GM20000 (cell line): ENCODE measurements at regions not wholly inside any gene's neighbourhood (a gene's known extent, or its start where the extent isn't known, plus 50 kb on each side); places are given as distances from the start of the nearest gene placed in this dataset.

ENCODE experiments used
- DNase-seq: peaks from one replicate; pipeline ENCODE4 v3.0.0; 2012; ENCODE audit warnings: low spot score
- TF ChIP-seq, protein P1 (sequence below): IDR thresholded peaks from 2 replicates; pipeline ENCODE4 v1.5.1; 2012; ENCODE audit warnings: mild to moderate bottlenecking, control low read depth; ENCODE audit errors: extremely low read depth, missing control alignments

DNA sequence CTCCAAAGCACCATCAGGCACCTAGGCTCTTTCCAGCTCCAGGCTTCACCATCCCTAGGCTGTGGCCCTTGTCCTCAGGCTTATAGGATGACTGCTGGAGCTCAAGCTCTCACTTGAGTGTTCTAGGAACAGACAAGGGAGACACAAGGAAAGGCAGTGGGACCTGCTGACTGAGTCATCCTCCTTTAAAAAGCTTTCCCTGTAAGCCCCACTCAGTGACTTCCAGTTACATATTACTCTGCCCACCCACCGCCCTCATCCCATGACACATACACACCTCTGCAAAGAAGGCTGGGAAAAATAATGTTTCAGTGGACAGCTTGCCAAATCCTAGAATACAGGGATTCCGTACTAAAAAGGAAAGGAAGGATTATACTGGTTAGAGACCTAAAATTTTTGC, 154.2 kb upstream of the ZNF366 start:
- TF ChIP-seq, protein P1, sequence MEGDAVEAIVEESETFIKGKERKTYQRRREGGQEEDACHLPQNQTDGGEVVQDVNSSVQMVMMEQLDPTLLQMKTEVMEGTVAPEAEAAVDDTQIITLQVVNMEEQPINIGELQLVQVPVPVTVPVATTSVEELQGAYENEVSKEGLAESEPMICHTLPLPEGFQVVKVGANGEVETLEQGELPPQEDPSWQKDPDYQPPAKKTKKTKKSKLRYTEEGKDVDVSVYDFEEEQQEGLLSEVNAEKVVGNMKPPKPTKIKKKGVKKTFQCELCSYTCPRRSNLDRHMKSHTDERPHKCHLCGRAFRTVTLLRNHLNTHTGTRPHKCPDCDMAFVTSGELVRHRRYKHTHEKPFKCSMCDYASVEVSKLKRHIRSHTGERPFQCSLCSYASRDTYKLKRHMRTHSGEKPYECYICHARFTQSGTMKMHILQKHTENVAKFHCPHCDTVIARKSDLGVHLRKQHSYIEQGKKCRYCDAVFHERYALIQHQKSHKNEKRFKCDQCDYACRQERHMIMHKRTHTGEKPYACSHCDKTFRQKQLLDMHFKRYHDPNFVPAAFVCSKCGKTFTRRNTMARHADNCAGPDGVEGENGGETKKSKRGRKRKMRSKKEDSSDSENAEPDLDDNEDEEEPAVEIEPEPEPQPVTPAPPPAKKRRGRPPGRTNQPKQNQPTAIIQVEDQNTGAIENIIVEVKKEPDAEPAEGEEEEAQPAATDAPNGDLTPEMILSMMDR = no peak
- no peak for DNase-seq

DNA sequence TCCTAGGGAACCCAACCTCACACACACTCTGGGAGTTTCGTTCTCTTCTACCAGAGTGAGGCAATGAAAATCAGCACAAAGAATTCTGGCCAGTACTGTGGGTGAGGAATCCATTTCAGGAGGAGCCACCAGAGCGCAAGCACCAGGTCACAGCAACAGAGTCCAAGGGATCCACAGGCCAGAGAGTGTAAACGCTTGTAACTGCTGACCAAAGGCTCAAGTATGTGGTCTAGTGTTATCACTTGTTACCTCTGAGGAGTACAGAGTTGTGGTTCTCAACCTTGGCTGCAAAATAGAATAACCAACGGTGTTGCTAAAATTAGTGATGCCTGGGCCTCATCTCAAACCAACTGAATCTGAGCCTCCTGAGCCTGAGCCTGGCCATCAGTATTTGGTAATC, 152.5 kb upstream of the ZNF366 start:
- DNase-seq = no peak
- TF ChIP-seq, protein P1 = no peak

DNA sequence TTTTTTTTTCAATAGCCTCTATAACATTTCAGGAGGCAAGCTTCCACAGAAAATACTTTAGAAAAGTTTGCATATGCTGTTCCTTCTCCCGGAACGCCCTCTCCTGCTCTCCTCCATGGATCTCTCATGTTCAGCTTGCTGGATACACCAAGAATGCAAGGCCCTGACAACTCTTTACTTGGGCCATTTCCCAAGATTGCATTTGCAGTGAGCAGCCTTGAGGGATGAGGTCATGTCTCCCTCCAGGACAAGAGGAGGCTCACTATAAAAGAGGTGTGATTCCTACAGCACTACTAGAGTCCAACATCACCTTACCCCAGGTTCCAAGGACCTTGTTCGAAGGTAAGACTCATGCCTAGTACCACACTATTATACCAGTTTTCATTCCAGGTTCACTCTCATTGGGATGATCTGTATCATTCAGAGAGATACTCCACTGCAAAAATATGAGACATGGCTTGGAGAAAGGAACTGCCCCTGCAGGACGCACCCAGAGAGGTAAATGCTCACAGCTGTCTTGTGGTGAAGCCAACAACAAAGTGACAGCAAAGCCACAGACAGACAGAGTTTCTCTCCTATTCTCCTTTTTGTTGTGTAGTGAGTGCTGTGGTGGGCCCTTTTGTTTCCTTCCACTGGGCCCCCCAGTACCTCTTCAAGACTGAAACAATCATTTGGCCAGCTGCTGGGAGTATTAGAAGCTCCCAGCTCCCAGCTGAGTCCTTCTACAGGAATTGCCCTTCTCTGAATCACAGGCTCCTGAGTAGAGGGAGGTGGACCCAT, 151.7 kb upstream of the ZNF366 start:
- TF ChIP-seq, protein P1 = no peak
- no peak for DNase-seq

DNA sequence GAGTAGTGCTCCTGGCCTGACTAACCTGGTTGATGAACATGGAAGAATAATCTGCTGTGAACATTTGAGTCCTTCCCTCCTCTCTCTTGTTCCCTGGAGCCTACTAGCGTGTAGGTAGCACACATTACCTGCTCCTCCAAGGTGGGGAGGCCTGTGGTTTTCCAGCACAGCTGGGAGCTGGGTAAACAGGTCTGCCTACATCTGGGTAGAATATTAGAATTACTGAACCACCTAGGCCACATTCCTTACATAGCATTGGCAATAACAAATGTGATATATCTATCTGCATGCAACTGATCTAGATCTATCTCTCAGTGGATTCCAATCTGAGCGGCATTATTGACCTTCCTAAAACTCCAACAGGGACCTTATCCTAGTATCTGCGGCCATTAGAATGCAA, 151.0 kb upstream of the ZNF366 start:
- TF ChIP-seq, protein P1 = no peak
- no peak for DNase-seq

DNA sequence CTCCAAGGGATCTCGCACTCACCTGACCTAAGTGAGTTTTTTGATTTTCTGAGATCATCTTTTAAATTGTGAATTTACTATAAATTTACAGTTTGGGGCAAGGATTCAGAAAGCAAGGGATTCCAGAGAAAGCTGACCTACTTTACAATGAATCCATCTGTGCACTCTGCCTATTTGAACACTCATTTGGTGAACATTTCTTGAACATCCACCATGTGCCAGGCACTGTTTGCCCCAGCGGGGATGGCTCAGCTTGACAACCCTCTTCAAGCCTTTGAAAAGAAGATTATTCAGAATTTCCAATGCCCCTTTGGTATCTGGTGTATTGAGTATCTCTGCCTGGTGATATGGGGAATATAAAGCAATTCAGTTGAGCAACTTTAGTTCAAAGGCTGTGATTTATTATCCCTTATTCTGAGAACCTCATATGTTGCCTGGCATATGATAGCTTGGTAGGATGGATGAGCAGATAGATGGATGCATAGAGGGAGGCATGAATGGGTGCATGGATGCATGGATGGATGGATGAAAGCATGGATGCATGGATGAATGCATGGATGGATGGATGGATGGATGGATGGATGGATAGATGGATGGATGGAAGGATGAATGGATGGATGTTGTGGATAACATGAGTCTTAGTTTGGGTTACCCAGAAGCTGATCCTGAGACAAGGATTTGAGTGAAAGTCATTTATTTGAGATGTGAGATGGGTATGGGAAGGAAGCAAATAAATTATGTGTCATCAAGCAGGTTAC, 149.7 kb upstream of the ZNF366 start:
- no peak for DNase-seq
- TF ChIP-seq, protein P1 = no peak

DNA sequence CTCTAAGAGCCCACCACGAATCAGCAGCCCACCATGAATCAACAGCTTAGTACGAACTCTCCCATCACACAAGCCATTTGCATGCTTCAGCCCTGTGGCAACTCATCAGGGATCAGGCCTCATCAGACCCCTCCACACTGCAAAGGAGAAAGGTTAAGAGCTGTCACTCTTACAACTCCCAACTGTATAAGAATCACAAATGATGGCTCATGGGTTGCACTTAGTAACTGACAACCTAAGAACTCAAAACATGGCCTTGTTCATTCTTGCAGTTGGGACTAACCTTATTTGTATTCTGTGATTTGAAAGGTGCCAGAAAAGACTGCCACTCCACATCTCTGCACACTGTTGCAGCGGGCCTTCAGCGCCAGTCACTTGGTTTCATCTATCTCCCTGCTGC, 149.1 kb upstream of the ZNF366 start:
- no peak for DNase-seq
- TF ChIP-seq, protein P1 = no peak

DNA sequence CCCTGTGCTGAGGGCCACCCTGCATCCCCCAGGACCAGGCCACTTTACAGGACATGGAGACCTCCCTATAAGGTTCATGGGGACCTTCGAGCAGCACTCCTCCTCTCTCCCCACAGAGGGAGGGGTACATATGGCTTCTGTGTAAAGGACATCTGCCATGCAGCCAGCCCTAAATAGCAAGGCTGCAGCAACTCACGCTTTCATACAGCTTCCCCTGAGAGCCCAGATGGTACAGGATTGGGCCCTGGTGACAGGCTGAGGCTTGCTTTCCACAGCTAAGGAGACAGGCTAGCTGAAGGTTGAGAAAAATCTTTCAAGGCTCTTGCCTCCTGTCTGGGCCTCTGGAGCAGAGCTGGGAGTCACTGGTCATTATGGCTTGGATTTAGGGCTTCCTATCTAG, 147.0 kb upstream of the ZNF366 start:
- TF ChIP-seq, protein P1 = no peak
- DNase-seq = no peak
